Posterior vena cava (tissue), 2 donors: ENCODE measurements at regions not wholly inside any gene's neighbourhood (a gene's known extent, or its start where the extent isn't known, plus 50 kb on each side); places are given as distances from the start of the nearest gene placed in this dataset.

Experiments
- DNase-seq: peaks from one replicate; pipeline ENCODE4 v3.0.0-alpha.2; 2020; ENCODE audit warnings: low spot score
- intact Hi-C, 2 donors: fragments of 100-400 bp; cut with DNase I; formaldehyde crosslinking; loops; one replicate each; pipeline versions ENCODE4 v1.14.1 to v1.14.2; 2022 to 2023
- donor health status: DM: yes; HTN: yes; CAD: no.
- donor health status: DM: yes; HTN: yes; CAD: no.

DNA sequence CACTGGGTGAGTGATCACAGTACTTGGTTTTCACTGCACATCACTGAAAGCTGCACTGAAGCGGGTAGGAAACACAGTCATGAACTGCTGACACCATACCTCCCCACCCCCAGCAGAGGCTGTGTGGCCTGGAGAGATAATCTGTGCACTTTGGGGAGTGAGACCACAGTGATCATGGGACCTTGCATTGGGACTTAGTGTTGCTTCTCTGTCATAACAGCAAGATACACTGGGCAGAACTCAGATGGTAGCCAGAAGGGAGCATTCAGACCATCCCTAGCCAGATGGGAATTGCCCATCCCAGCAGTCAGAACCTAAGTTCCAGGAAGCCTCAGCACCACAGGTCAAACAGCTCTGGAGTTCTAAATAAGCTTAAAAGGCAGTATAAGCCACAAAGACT lies 346.4 kb upstream of the TMEM229A start:
- intact Hi-C loops, result no loop called here
- DNase-seq, result no peak

DNA sequence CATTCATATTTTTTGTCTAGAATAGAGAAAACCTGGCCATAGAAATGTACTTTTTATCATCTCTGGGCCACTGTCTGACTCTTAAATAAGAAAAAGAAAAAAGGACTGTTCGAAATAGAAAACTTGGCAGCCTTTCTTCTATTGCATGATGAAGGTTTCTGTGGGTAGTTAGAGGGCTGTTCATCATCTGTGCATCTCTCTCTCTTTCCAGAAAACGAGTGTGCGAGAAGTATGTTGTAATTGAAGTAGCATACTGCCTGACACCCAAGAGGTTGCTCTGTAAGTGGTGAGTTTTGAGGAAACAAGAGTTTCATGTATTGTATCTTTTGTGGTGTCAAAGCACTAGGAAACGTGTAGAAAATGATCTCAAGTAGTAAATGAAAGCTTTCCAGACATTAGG lies 343.2 kb upstream of the TMEM229A start:
- intact Hi-C loops, result no loop called here
- no peak for DNase-seq

DNA sequence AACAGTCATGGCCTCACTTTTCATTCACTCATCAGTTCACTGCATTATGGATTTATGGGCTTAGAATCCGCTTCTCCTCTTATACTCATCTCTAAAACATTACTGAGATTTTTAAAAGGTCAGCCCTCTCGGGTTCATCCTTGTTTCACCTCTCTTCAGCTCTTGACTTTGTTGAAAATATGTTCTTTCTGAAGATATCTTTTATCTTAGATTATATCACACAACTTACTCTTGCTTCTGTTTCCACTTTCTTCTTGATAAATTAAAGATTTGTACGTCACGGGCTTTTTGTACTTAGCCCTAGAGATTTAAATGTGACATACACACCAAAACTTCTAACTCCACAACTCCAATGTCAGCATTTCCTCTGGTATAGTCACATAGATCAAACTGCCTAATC lies 342.5 kb upstream of the TMEM229A start:
- no peak for DNase-seq

DNA sequence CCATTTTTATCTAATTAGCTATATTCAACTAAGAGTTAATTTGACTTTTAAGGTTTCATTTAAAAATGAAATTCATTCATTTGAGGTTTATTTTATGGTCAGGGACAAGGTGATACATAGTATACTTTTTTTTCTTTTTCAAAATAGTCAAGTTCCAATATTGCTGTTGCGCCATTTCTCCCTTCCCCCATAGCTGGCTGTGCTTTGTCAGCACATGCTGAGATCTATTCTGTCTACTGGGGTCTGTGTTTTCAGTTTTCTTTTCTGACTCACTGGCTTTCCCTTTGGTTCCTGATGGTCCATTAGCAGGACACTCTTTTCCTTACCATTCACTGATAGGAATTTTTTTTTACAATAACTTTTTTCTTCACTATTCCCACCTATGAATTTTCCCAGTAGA lies 336.4 kb upstream of the TMEM229A start:
- DNase-seq, result no peak
- intact Hi-C loops, result no loop called here

More for the DNA sequence above, 342.5 kb upstream of the TMEM229A start:
- intact Hi-C loops, result no loop called here

DNA sequence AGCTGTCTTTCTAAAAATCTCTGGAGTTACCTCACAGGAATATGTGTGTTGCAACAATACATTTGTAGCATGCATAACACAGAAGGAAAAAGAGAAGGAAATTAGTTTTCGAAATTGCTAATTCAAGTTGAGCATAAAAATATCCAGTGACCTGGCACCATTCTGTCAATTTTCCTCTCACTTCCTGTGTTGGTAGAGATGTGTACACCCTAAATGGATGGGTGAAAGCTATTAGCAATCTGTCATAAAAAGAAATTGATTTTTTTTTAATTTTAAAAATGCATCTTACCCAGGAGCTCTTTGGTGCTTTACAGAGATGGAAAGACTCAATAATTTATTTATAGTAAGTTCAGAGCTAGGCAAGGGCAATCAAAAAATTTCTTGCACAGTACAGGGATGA lies 333.3 kb upstream of the TMEM229A start:
- DNase-seq, result no peak
- intact Hi-C loops, result no loop called here

DNA sequence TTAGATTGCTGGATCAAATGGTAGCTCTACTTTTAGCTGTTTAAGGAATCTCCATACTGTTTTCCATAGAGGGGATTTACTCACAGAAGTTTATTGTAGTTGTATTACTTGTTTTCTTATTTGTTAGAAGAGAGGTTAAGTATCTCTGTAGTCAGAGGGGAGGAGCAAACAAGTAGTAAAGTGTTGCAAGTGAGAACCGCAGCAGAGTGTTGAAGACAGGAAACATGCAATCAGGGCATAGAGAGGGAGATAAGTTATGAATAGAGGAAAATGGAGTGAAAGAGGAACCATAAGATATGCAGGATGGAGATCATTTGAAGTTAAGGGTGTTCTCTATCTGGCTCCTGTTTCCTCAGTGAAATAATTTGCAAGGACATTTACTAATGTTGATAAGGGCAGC lies 331.4 kb upstream of the TMEM229A start:
- no peak for DNase-seq
- intact Hi-C loops, result no loop called here

DNA sequence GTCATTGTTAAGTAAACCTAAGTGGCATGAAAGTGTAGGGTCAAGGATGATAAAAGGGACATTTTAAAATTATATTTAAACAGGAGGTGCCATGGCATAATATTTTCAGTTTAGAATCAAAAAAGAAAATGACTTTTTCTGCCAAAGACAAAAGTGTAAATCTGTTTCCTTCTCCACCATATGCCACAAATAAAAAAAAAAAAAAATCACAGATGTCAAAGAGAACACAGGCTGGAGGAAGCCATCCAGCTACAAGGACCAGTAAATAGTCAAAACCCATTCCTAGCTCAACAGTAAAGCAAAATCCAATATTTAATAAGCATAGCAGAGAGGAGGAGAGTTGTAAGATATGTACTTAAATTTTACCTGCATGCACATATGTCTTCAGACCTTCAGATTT lies 321.3 kb upstream of the TMEM229A start:
- intact Hi-C loops, result no loop called here
- DNase-seq, result no peak

DNA sequence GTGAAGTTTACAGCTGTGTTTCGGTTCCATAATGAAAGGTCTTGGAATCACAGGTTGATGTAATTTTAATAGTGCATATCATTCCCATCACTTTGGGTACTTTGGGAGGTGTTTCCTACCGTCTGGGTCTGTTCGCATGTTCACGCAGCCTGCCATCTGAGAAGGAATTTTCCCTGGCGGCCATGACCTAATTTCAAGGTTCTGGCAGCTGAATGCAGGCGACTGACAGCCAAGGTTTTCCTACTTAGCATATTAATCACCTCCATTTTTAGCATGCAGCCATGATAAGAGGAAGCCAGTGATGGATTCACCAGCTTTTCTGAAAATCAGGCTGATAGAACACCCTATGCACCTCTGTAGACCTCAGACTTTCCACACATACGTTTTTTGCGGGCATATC lies 319.1 kb upstream of the TMEM229A start:
- intact Hi-C loops, result no loop called here
- no peak for DNase-seq

DNA sequence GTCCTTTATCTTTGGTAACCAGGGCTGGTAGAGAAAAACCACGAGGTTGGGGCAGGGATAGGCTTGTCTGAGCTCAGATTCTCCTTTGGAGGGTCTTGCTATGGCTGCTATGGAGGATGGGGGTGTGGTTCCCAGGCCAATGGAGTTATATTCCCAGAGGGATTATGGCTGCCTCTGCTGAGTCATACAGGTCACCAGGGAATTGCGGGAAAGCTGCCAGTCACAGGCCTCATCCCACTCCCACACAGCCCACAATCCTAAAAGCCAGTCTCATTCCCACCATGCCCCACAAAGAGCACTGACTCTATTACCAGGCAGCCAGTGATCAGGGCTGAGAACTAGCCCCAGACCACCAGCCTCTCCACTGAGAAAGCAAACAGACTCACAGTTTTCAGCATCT lies 316.6 kb upstream of the TMEM229A start:
- intact Hi-C loops, result no loop called here
- no peak for DNase-seq

DNA sequence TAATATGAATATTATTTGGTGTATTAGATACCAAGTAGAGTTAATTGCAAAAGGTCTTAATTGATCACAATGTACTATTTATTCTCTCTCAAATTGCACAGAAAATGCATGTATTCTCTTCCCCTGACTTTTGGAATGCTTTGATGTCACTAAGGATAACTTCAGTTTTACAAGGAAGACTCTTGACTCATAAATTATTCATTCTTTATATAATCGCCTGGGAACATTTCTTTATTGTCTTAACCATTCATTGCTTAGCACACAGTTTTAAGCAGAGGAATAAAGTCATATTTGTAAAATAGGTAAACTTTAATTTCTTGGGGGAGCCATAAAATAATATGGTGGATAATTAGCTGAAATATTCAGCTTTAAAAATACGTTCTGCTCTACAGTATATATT lies 306.0 kb upstream of the TMEM229A start:
- DNase-seq, result no peak
- intact Hi-C loops, result loop anchor here in 1 of 2 donors (10.0 kb wide), 1 partner anchor 1244 kb away; no protein-coding TSS in a partner anchor

DNA sequence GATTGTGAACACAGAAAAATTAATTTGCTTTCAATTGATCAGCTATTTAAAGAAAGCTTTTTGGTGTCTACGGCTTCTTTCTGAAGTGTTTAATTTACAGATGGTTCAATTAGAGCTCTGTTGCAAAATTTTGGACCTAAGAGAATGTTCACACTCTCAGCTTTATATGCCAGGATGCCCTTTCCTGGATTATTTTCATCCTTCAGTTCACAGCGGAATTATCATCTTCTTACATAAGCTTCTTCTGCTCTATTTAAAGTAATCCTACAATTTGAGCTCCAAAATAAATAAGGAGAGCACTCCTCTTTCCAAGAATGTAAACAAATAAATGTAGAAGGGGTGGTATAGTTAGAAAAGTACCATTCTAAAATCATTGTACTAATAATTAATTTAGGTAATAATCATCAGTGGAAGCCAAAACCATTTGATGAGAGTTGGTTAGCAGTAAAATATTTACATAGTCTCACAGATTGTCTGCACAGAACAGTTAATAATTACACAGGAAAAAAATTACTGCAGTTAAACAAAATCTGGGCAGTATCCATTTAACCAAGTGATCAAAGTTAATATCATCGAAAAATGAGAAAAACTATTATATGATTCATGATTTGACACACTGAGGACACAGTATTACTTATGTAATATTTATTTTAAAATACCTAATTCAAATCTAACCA lies 298.0 kb upstream of the TMEM229A start:
- DNase-seq, result no peak
- intact Hi-C loops, result loop anchor here in 1 of 2 donors (10.0 kb wide), 1 partner anchor 1236 kb away; no protein-coding TSS in a partner anchor

DNA sequence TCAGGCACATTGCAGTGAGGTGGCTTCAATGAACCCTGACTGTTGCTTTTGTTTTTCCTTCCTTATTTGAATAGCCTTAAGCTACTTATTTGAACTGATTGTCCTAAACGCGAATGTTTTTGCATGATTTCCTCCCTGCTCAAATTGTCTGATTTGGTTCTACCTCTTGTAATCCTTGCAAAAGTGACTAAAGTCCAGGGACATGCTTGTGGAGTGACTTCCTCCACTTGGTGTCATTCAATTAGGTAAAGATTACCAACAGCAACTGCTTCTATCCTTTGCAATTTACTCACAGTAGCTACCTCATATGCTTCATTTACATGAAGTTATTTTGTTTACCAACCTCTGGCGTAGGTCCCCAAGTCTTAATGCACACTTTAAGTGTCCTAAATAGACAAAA lies 295.9 kb upstream of the TMEM229A start:
- no peak for DNase-seq
- intact Hi-C loops, result no loop called here

DNA sequence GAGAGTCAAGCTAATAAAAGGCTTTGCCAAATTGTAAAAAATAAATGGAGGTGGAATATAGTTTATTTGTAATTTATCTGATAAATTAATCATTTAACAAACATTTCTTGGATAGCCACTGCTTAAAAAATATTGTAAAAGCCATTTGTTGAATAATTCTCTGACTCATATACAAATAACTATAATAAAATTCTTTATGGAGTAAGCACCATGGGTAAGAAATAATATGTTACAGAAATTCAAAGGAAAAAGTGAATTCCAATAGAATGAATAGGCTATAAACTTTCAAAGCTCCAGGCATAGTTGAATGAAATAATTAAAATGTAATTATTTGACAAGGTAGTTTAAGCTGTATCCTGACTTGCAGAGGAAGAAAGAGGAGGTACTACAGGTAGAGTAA lies 291.4 kb upstream of the TMEM229A start:
- DNase-seq, result no peak
- intact Hi-C loops, result no loop called here

DNA sequence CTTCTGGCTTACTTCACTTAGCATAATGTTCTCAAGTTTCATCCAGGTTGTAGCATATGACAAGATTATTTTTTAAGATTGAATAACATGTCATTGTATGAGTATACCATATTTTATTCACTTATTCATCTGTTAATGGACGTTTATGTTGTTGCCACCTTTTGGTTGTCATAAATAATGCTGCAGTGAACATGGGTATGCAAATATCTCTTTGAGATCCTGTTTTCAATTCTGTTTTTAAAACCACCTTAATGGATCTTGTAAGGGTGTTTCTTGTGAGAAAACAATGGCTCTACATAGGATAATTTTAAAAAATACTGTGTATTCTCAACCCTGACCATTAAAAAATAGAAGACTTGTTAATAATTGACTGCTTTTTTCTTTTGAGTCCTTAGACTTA lies 290.7 kb upstream of the TMEM229A start:
- DNase-seq, result no peak
- intact Hi-C loops, result no loop called here

DNA sequence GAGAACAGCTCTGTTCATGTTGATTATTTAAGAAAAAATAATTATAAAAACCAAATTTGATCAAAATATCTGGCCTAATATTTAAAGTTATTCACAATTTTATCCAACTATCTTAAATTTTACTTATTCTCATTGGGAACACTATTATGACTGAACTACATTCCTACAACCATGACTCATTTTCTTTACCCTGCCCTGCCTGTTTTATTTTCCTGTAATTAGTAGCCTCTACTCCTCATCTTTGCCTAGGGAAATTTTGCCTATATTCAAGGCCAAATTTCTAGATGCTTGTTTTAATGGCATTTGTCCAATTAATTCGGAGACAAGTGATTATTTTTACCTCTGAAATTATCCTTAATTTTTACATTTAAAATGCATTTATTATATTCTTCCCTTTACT lies 289.7 kb upstream of the TMEM229A start:
- no peak for DNase-seq
- intact Hi-C loops, result no loop called here

DNA sequence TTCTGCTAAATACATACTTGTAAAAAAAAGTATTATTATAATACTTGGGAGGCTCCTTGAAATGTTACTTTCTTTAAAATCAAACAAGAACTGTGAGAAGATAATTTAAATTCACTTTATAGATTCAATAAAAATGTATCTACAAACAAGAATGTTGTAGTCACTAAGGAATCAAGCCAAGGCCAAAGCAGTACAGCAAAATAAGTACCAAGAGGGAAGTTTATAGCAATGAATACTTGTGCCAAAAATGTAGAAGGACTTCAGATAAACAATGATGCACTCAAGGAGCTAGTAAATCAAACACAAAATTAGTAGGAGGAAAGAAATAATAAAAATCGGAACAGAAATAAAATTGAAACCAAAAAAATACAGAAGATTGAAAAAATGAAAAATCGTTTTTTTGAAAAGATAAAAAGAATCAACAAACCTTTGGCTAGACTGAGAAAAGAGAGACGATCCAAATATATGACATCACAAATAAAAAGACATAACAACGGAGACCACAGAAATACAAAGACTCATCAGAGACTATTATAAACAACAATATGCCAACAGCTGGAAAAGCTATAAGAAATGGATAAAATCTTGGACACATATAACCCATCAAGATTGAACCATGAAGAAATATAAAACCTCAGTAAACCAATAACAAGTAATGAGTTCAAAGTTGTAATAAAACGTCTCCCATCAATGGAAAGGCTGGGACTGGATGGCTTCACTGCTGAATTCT lies 286.0 kb upstream of the TMEM229A start:
- DNase-seq, result no peak
- intact Hi-C loops, result no loop called here

DNA sequence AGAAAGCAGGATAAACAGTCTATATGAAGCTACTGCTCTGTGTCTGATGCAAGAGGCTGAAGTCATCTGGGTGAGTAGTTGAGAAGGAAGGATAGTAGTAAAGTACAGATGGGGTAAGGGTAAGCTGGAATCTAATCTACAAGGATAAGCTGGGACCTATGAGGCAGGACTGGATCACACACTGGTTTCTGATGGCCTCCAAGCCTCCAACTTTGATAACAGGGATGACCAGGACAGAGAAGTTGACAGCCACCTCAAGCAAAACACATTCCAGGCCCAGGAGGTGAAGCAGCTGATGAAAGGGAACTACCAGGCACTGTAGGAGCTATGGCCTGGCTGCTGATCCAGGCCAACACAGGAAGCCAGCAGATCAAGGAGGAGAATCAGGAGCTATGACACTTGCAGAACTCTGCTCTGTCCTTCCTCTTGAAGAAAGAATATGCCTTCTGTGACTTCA lies 278.1 kb upstream of the TMEM229A start:
- DNase-seq, result no peak
- intact Hi-C loops, result loop anchor here in 1 of 2 donors (5.0 kb wide), 1 partner anchor 64 kb away; no protein-coding TSS in a partner anchor

DNA sequence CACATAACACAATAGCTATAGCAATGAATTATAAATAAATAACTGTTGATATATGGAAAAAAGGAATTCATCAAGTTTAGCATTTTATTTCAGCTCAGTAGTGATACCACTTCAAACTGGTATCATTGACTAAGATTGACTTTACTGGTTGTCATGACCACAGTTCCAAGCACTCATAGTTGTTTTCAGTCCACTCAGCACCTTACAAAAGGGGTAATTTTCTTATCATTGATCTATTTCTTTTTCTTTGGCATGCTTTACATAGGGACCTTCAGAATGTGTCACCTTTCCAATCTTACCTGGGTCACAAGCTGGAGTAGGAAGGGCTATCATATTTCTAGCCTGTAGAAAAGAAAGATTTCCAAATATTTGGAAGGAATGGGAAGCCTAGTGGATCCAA lies 275.5 kb upstream of the TMEM229A start:
- no peak for DNase-seq
- intact Hi-C loops, result no loop called here

DNA sequence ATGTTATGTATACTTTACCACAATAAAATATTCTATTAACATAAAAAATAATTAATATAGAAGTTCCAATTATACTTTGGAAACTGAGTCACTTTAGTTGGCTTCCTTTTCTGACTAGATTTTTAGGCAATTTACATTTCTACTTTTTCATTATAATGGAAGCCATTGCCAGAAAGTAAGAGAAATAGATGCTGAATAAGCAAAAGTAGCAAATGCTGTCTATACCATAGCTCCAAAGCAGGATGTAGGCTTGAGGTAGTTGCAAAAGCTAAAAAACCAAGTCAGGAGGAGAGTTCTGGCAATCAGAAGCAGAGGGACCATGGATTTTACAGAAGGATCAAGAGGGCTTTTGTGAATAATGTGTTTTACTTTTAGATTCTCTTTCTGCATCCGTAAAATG lies 262.4 kb upstream of the TMEM229A start:
- intact Hi-C loops, result no loop called here
- DNase-seq, result no peak

DNA sequence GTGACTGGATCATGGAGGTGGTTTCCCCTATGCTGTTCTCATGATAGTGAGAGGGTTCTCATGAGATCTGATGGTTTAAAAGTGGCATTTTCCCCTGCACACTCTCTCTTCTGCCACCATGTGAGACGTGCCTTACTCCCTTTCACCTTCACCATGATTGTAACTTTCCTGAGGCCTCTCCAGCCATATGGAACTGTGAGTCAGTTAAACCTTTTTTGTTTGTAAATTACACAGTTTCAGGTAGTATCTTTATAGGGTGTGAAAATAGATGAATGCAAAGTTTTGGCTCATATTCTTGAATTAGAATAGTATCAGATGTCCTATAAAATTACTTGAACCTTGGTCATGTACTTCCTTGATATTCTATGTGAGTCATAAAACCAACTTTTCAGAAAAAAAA lies 252.1 kb upstream of the TMEM229A start:
- no peak for DNase-seq
- intact Hi-C loops, result no loop called here

DNA sequence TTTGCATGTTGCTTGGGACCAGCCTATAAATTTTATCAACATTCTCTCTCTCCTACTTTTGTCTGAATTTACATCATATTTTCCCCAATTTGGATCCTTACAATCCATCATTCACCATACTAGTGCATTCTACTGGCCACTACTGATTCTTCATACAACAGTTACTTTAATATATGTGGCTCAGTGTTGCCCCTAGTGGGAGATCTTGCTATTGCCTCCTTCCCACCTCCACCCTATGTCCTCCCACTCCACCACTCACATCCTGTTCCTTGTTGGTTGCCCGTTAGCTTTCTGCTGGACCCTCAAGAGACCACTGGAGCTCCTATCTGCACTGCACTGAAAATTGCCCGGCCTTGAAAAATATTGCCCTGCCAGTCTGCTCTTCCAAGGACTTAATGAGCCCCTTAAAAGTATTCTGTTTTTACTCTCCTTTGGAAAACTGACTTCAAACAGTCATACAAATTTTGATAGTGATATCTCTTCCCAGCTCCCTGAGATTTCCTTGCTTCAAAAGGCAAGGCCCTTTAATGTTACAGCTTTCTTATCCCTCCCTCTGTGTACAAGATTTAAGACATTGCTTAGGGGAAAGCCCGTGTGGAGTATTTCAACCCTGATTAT lies 243.2 kb upstream of the TMEM229A start:
- DNase-seq, result no peak
- intact Hi-C loops, result no loop called here
